Right lobe of liver (tissue), 4 donors: ENCODE measurements at regions not wholly inside any gene's neighbourhood (a gene's known extent, or its start where the extent isn't known, plus 50 kb on each side); places are given as distances from the start of the nearest gene placed in this dataset.

ENCODE experiments used
- CTCF ChIP-seq, 4 donors: fragments of 200-600 bp in 3 of 4; fragments of 450-650 bp in 1 of 4; IDR thresholded peaks; one replicate each; pipeline versions ENCODE4 v1.5.1 to v1.8.0; 2016 to 2022; ENCODE audit warnings: antibody characterized with exemption in 4 of 4, mild to moderate bottlenecking in 2 of 4
- POLR2A ChIP-seq: fragments of 450-650 bp; IDR thresholded peaks from one replicate; pipeline ENCODE4 v1.6.1; 2017; ENCODE audit warnings: antibody characterized with exemption, mild to moderate bottlenecking
- donor health status: DM: no; HTN: no; CAD: no.
- donor health status: DM: no; HTN: no; CAD: no.
- donor health status: DM: no; HTN: yes; CAD: no.

- TF ChIP-seq CTCF (IDR thresholded peaks at IDR 0.05), result no peak
- no peak for TF ChIP-seq POLR2A
These were observed 928.1 kb downstream of the TBC1D22A start for GRCh38 chr22:47690586-47690985.
